Testis (tissue), 2 donors: ENCODE measurements at regions not wholly inside any gene's neighbourhood (a gene's known extent, or its start where the extent isn't known, plus 50 kb on each side); places are given as distances from the start of the nearest gene placed in this dataset.

Source experiments
- CTCF ChIP-seq, 3 experiments: fragments of 450-650 bp in 2 of 3; fragments of 200-600 bp in 1 of 3; sonication (generic) in 1 of 3; IDR thresholded peaks; one replicate each; pipeline ENCODE4 v1.5.1; 2016 to 2019; ENCODE audit warnings: antibody characterized with exemption in 3 of 3, mild to moderate bottlenecking in 2 of 3, moderate library complexity in 1 of 3
- POLR2A ChIP-seq: fragments of 450-650 bp; IDR thresholded peaks from one replicate; pipeline ENCODE4 v1.6.1; 2017; ENCODE audit warnings: antibody characterized with exemption, mild to moderate bottlenecking, moderate library complexity

- TF ChIP-seq CTCF (IDR thresholded peaks at IDR 0.05) (no peak), POLR2A (no peak)
Measured at GRCh38 chr14:71536015-71536740, 396.1 kb upstream of the RGS6 start.
